Glutamatergic neuron (in vitro differentiated cells): ENCODE measurements at regions not wholly inside any gene's neighbourhood (a gene's known extent, or its start where the extent isn't known, plus 50 kb on each side); places are given as distances from the start of the nearest gene placed in this dataset.

Source experiments
- DNase-seq: peaks from one replicate; pipeline ENCODE4 v3.0.0; 2022
- H3K27ac Mint-ChIP-seq: one replicate; pipeline ENCODE4 v1.8.0; 2020; ENCODE audit warnings: mild to moderate bottlenecking, mixed read lengths, inconsistent platforms; ENCODE audit not compliant: unreplicated experiment
- H3K27me3 Mint-ChIP-seq: one replicate; pipeline ENCODE4 v1.8.0; 2020; ENCODE audit warnings: mild to moderate bottlenecking, moderate library complexity, mixed read lengths, inconsistent platforms; ENCODE audit not compliant: unreplicated experiment
- H3K36me3 Mint-ChIP-seq: one replicate; pipeline ENCODE4 v1.8.0; 2020; ENCODE audit warnings: mild to moderate bottlenecking, mixed read lengths, inconsistent platforms; ENCODE audit not compliant: unreplicated experiment
- H3K4me1 Mint-ChIP-seq: one replicate; pipeline ENCODE4 v1.8.0; 2020; ENCODE audit warnings: mild to moderate bottlenecking, low read depth, mixed read lengths, inconsistent platforms; ENCODE audit not compliant: unreplicated experiment
- H3K4me3 Mint-ChIP-seq: one replicate; pipeline ENCODE4 v1.8.0; 2020; ENCODE audit warnings: mild to moderate bottlenecking, mixed read lengths, inconsistent platforms; ENCODE audit not compliant: unreplicated experiment
- H3K9me3 Mint-ChIP-seq: one replicate; pipeline ENCODE4 v1.8.0; 2020; ENCODE audit warnings: mild to moderate bottlenecking, moderate library complexity, mixed read lengths, inconsistent platforms; ENCODE audit not compliant: unreplicated experiment
- CTCF ChIP-seq: fragments of 200-600 bp; sonication (generic); IDR thresholded peaks from one replicate; pipeline ENCODE4 v1.5.0; 2021; ENCODE audit not compliant: partially characterized antibody, unreplicated experiment

- H3K4me1 Mint-ChIP-seq = no peaks in the 10 kb centered on the region
- no peaks in the 10 kb centered on the region for H3K9me3 Mint-ChIP-seq
These were observed 213.0 kb upstream of the FAM83B start for GRCh38 chr6:54633601-54634000.

DNA sequence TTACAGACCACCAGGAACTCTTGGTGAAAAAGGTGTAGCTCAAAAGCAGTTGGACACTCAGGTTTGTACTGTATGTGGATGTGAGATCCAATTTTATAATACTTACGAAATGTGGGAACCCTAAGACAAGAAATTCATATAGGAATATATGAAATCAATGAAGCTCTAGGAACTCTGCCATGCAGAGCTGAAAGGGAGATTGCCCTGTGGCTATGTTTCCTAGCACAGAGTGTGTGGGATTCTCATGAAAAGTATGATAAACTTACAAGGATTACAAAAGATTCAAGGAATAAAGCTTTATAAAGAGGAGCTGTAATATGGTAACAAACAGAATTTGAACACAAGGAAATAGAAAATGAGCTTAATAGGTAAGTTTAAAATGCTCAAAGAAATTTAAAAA is 205.7 kb upstream of the FAM83B start:
- H3K4me3 Mint-ChIP-seq = no peak overlapping the region
- no peaks in the 10 kb centered on the region for H3K36me3 Mint-ChIP-seq
- H3K4me1 Mint-ChIP-seq = no peaks in the 10 kb centered on the region
- no peak for TF ChIP-seq CTCF
- H3K27ac Mint-ChIP-seq = no peak overlapping the region
- H3K27me3 Mint-ChIP-seq = no peaks in the 10 kb centered on the region
- DNase-seq = no peak
- H3K9me3 Mint-ChIP-seq = no peaks in the 10 kb centered on the region

More at GRCh38 chr6:54633601-54634000, 213.0 kb upstream of the FAM83B start:
- H3K4me3 Mint-ChIP-seq = no peak overlapping the region
- no peaks in the 10 kb centered on the region for H3K27me3 Mint-ChIP-seq
- H3K36me3 Mint-ChIP-seq = no peaks in the 10 kb centered on the region
- no peak for TF ChIP-seq CTCF
- H3K27ac Mint-ChIP-seq = no peak overlapping the region
- DNase-seq = no peak

DNA sequence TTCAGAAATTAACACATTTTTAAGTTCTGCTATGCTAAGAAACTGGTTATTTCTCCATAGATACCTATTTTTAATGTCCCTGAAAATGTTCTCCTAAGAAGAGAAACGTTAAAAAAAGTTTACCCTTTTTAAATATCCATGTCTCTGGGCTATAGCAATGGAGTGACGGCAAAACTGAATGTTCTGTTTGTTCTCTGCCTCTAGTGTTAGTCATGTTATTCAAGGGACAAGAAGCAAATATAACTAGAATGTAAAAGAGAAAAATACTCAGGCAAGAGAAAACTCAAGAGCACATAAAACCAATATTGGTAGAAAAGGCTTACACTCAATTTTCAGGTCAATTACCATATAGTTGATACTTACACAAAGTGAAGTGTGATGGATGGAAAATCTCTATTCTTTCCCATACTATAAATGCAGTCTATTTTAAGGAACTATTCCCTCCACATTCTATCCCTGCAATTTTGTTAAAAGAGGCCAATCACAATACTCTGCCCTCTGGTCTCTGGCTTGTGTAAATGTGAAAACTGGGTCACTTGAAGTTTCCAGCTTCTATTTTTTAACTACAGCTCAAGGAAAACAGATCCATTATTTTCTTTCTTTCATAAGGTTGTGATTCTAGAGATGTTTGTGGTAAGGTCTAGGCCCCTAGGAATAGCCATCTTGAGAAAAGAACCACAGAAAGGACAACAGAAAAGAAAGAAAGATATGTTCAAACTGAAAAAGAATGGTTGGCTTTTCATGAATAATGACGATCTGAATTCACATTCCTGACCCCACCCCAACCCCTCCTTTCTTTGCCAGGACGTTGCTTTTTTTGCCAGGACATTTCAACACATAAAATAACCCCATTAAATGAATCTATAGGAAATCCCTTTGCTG is 200.3 kb upstream of the FAM83B start:
- Mint-ChIP-seq H3K4me3 (no peak overlapping the region), H3K9me3 (no peaks in the 10 kb centered on the region), H3K27ac (no peak overlapping the region), H3K4me1 (no peaks in the 10 kb centered on the region), H3K36me3 (no peaks in the 10 kb centered on the region), H3K27me3 (no peaks in the 10 kb centered on the region)
- no peak for TF ChIP-seq CTCF
- DNase-seq = no peak

DNA sequence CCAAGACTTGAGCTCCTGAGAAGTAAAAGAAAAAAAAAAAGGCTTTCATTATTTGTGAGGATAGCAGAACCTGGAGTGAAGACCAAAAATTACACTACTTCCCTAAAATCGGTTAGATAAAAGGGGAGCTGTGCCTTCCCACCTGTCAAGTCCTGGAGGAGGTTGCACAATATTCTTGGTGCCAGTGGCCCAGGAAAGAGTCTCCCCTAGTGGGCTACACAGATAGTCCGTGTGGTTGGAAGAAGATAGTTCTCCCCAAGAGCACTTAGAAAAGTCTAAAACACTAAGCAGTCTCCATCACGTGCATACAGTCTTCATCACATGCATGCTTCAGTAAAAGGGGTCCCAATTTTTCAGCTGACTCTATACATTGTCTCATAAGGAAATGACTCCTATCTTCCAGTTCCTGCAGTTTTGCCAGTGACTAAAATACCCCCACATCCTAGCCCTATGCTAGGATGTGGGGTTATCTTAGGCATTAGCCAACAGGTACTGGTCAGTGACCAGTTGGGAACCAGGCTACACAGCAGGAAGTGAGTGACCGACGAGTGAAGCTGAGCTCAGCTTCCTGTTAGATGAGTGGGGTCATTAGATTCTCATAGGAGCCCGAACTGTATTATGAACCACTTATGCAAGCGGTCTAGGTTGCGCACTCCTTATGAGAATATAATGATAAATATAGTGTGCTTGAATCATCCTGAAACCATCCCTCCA is 199.5 kb upstream of the FAM83B start:
- H3K9me3 Mint-ChIP-seq = no peaks in the 10 kb centered on the region
- H3K4me3 Mint-ChIP-seq = no peak overlapping the region
- H3K27me3 Mint-ChIP-seq = no peaks in the 10 kb centered on the region
- no peaks in the 10 kb centered on the region for H3K36me3 Mint-ChIP-seq
- no peak for TF ChIP-seq CTCF
- no peak for DNase-seq
- no peaks in the 10 kb centered on the region for H3K4me1 Mint-ChIP-seq
- no peak overlapping the region for H3K27ac Mint-ChIP-seq

- DNase-seq = no peak
- H3K27me3 Mint-ChIP-seq = no peaks in the 10 kb centered on the region
- TF ChIP-seq CTCF = no peak
- H3K36me3 Mint-ChIP-seq = no peaks in the 10 kb centered on the region
- H3K4me3 Mint-ChIP-seq = no peak overlapping the region
- no peaks in the 10 kb centered on the region for H3K4me1 Mint-ChIP-seq
- H3K9me3 Mint-ChIP-seq = no peaks in the 10 kb centered on the region
- no peak overlapping the region for H3K27ac Mint-ChIP-seq
These were observed 192.2 kb upstream of the FAM83B start for GRCh38 chr6:54654381-54654780.
